GM12878 (cell line): ENCODE measurements at regions not wholly inside any gene's neighbourhood (a gene's known extent, or its start where the extent isn't known, plus 50 kb on each side); places are given as distances from the start of the nearest gene placed in this dataset.

Experiments used
- ATAC-seq: fragments of 200-7000 bp; cut with Tn5 transposase; 3 replicates; pipeline ENCODE4 v1.9.1; 2020; ENCODE audit warnings: mild to moderate bottlenecking, moderate library complexity
- BruUV-seq: library from RNA; stranded (reverse); fragments of 400-500 nt; replicated peaks from 2 replicates; lab custom pipeline; 2021; lab: Mats Ljungman, UMichigan
- CTCF ChIA-PET: fragments of 300-600 bp; sonication (Branson Sonifier 250); formaldehyde crosslinking; extraction: SDS; loops from one replicate; lab custom pipeline; 2021; ENCODE audit warnings: inconsistent platforms; lab: Yijun Ruan, JAX
- POLR2A ChIA-PET: fragments of 350-600 bp; formaldehyde crosslinking; extraction: SDS; loops from one replicate; lab custom pipeline; 2021; ENCODE audit warnings: inconsistent platforms; lab: Charles Lee
- RAD21 ChIA-PET: fragments of 300-600 bp; sonication (Branson Sonifier 250); formaldehyde crosslinking; loops from one replicate; lab custom pipeline; 2023; ENCODE audit warnings: antibody characterized with exemption; ENCODE audit not compliant: unreplicated experiment; lab: Charles Lee
- SMC1A ChIA-PET: fragments of 300-600 bp; sonication (Branson Sonifier 250); formaldehyde crosslinking; loops from one replicate; lab custom pipeline; 2023; ENCODE audit not compliant: unreplicated experiment, uncharacterized antibody; lab: Charles Lee
- DNase-seq: peaks from one replicate; pipeline ENCODE4 v3.0.0-alpha.2; 2011; ENCODE audit warnings: low read depth, low spot score
- FAIRE-seq: peaks from 3 replicates; lab custom pipeline; 2011; peaks lifted over from hg19 to GRCh38; lab: Jason Lieb, UNC
- H2AFZ ChIP-seq: 2 replicates; pipeline ENCODE4 v1.6.0; 2011; ENCODE audit warnings: low read depth, low read length, control low read depth; ENCODE audit not compliant: control insufficient read depth
- H3K27ac ChIP-seq: 2 replicates; pipeline ENCODE4 v1.5.1; 2011; ENCODE audit warnings: control low read depth; ENCODE audit not compliant: control insufficient read depth, insufficient read depth
- H3K27me3 ChIP-seq, 2 experiments: replicated peaks in 1 of 2; 2 replicates each; pipeline versions ENCODE4 v1.6.0 to v1.6.1; 2011; ENCODE audit warnings: low read length in 1 of 2; ENCODE audit not compliant: control insufficient read depth in 2 of 2, insufficient read depth in 2 of 2
- H3K36me3 ChIP-seq, 2 experiments: 2 replicates each; pipeline ENCODE4 v1.5.1; 2011; ENCODE audit warnings: low read length in 1 of 2; ENCODE audit not compliant: control insufficient read depth in 2 of 2, insufficient read depth in 2 of 2
- H3K4me1 ChIP-seq: 2 replicates; pipeline ENCODE4 v1.6.1; 2011; ENCODE audit warnings: mild to moderate bottlenecking, low read length, moderate library complexity, mixed read lengths; ENCODE audit not compliant: control insufficient read depth, insufficient read depth
- H3K4me2 ChIP-seq: 2 replicates; pipeline ENCODE4 v1.6.0; 2011; ENCODE audit warnings: control low read depth; ENCODE audit not compliant: control insufficient read depth, insufficient read depth
- H3K4me3 ChIP-seq: fragments of 200-600 bp; sonication (generic); 2 replicates; pipeline ENCODE4 v1.5.1; 2016
- H3K79me2 ChIP-seq: 2 replicates; pipeline ENCODE4 v1.6.0; 2011; ENCODE audit warnings: low read length; ENCODE audit not compliant: control insufficient read depth, insufficient read depth
- H3K9ac ChIP-seq: 2 replicates; pipeline ENCODE4 v1.8.0; 2011; ENCODE audit warnings: low read length, control low read depth, mixed read lengths; ENCODE audit not compliant: control insufficient read depth, insufficient read depth
- H3K9me3 ChIP-seq: replicated peaks from 3 replicates; pipeline ENCODE4 v1.5.1; 2011; ENCODE audit warnings: mild to moderate bottlenecking, low read length; ENCODE audit not compliant: control insufficient read depth, insufficient read depth
- H4K20me1 ChIP-seq: 2 replicates; pipeline ENCODE4 v1.6.0; 2011; ENCODE audit not compliant: control insufficient read depth, insufficient read depth
- BCL3 ChIP-seq: IDR thresholded peaks from 2 replicates; pipeline ENCODE4 v1.6.1; 2011; ENCODE audit warnings: borderline replicate concordance, low read depth, mild to moderate bottlenecking, moderate library complexity, low read length; ENCODE audit not compliant: insufficient read depth, poor library complexity, severe bottlenecking
- CHD2 ChIP-seq: IDR thresholded peaks from 2 replicates; pipeline ENCODE4 v1.6.1; 2011; ENCODE audit warnings: low read depth, low read length, improper control_type of control experiment, borderline replicate concordance
- EED ChIP-seq: sonication (generic); IDR thresholded peaks from 2 replicates; pipeline ENCODE4 v1.6.1; 2016; ENCODE audit warnings: antibody characterized with exemption, low read depth
- HDAC6 ChIP-seq: fragments of 200-600 bp; sonication (generic); IDR thresholded peaks from one replicate; pipeline ENCODE4 v1.8.0; 2017; ENCODE audit warnings: antibody characterized with exemption; ENCODE audit not compliant: unreplicated experiment
- MEF2A ChIP-seq: IDR thresholded peaks from 2 replicates; pipeline ENCODE4 v1.6.1; 2011; ENCODE audit warnings: low read depth, mild to moderate bottlenecking, low read length, moderate library complexity; ENCODE audit not compliant: insufficient read depth
- NFIC ChIP-seq: IDR thresholded peaks from 2 replicates; pipeline ENCODE4 v1.6.1; 2012; ENCODE audit warnings: low read depth, mild to moderate bottlenecking, inconsistent platforms, low read length, moderate library complexity
- POLR2AphosphoS5 ChIP-seq: IDR thresholded peaks from 2 replicates; pipeline ENCODE4 v1.6.1; 2011; ENCODE audit warnings: mild to moderate bottlenecking, low read length, inconsistent platforms
- REST ChIP-seq: IDR thresholded peaks from 2 replicates; pipeline ENCODE4 v1.6.1; 2012; ENCODE audit warnings: mild to moderate bottlenecking, low read depth, low read length
- SUPT20H ChIP-seq: IDR thresholded peaks from 2 replicates; pipeline ENCODE4 v1.6.1; 2011; ENCODE audit warnings: low read depth, mild to moderate bottlenecking, low read length, moderate library complexity, borderline replicate concordance; ENCODE audit not compliant: control insufficient read depth
- WGBS: methylation state at CpG from one replicate; pipeline ENCODE4 v1.1.6; 2016; ENCODE audit warnings: low lambda C conversion rate; ENCODE audit not compliant: insufficient replicate concordance, insufficient coverage; ENCODE audit errors: missing lambda C conversion rate; 5-methylcytosine and 5-hydroxymethylcytosine counted together
- in situ Hi-C: fragments of 300-500 bp; cut with MboI; formaldehyde crosslinking; loops from 9 replicates; pipeline ENCODE4 v1.14.3; 2018; ENCODE audit warnings: mixed read lengths
- intact Hi-C: fragments of 100-400 bp; cut with micrococcal nuclease; formaldehyde crosslinking; loops from one replicate; pipeline ENCODE4 v1.14.2; 2022; ENCODE audit not compliant: unreplicated experiment
- TF ChIP-seq, protein P1 (sequence below): fragments of 450-650 bp; IDR thresholded peaks from 2 replicates; pipeline ENCODE4 v1.6.1; 2017; ENCODE audit warnings: mild to moderate bottlenecking, moderate library complexity
- TF ChIP-seq, protein P2 (sequence below): fragments of 450-650 bp; IDR thresholded peaks from 2 replicates; pipeline ENCODE4 v1.6.1; 2017; ENCODE audit warnings: borderline replicate concordance

DNA sequence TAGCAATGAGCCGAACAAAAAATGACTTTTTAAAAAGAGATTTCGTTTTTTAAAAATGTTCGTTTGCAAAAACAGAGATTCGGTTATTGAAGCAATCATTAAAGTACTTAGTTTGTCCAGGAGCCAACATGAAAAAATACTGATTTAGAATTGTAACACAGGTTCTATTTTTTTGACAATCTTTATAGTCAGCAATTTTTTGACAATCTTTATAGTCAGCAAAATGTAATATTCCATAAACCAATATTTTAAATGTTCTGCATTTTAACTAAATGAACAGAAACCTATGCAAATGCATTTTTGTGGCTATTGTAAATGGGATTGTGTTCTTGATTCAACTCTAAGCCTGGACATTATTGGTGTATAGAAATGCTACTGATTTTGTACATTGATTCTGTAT is 161.8 kb downstream of the DSEL start:
- ATAC-seq = no peak

More for the DNA sequence above, 161.8 kb downstream of the DSEL start:
- FAIRE-seq (no peak), DNase-seq (no peak)
- no peaks in the 10 kb centered on the region for H4K20me1 ChIP-seq
- no peak overlapping the region for H2AFZ ChIP-seq
- SMC1A ChIA-PET = no interaction called here
- H3K4me2 ChIP-seq = no peak overlapping the region
- POLR2A ChIA-PET = no interaction called here
- no peak overlapping the region for H3K27ac ChIP-seq
- H3K9ac ChIP-seq = no peak overlapping the region
- H3K4me1 ChIP-seq = no peaks in the 10 kb centered on the region
- H3K79me2 ChIP-seq = no peaks in the 10 kb centered on the region
- CTCF ChIA-PET = no interaction called here
- no TSS peak for BruUV-seq
- no peaks in the 10 kb centered on the region for H3K36me3 ChIP-seq
- RAD21 ChIA-PET = no interaction called here
- H3K9me3 ChIP-seq = no peaks in the 10 kb centered on the region
- in situ Hi-C loops = no loop called here
- intact Hi-C loops = no loop called here
- TF ChIP-seq POLR2AphosphoS5 (no peak), CHD2 (no peak), NFIC (no peak), MEF2A (no peak), BCL3 (no peak), REST (no peak), EED (no peak), HDAC6 (no peak), SUPT20H (no peak)
- TF ChIP-seq, protein P1, sequence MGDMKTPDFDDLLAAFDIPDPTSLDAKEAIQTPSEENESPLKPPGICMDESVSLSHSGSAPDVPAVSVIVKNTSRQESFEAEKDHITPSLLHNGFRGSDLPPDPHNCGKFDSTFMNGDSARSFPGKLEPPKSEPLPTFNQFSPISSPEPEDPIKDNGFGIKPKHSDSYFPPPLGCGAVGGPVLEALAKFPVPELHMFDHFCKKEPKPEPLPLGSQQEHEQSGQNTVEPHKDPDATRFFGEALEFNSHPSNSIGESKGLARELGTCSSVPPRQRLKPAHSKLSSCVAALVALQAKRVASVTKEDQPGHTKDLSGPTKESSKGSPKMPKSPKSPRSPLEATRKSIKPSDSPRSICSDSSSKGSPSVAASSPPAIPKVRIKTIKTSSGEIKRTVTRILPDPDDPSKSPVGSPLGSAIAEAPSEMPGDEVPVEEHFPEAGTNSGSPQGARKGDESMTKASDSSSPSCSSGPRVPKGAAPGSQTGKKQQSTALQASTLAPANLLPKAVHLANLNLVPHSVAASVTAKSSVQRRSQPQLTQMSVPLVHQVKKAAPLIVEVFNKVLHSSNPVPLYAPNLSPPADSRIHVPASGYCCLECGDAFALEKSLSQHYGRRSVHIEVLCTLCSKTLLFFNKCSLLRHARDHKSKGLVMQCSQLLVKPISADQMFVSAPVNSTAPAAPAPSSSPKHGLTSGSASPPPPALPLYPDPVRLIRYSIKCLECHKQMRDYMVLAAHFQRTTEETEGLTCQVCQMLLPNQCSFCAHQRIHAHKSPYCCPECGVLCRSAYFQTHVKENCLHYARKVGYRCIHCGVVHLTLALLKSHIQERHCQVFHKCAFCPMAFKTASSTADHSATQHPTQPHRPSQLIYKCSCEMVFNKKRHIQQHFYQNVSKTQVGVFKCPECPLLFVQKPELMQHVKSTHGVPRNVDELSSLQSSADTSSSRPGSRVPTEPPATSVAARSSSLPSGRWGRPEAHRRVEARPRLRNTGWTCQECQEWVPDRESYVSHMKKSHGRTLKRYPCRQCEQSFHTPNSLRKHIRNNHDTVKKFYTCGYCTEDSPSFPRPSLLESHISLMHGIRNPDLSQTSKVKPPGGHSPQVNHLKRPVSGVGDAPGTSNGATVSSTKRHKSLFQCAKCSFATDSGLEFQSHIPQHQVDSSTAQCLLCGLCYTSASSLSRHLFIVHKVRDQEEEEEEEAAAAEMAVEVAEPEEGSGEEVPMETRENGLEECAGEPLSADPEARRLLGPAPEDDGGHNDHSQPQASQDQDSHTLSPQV = no peak
- TF ChIP-seq, protein P2, sequence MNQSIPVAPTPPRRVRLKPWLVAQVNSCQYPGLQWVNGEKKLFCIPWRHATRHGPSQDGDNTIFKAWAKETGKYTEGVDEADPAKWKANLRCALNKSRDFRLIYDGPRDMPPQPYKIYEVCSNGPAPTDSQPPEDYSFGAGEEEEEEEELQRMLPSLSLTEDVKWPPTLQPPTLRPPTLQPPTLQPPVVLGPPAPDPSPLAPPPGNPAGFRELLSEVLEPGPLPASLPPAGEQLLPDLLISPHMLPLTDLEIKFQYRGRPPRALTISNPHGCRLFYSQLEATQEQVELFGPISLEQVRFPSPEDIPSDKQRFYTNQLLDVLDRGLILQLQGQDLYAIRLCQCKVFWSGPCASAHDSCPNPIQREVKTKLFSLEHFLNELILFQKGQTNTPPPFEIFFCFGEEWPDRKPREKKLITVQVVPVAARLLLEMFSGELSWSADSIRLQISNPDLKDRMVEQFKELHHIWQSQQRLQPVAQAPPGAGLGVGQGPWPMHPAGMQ = no peak
- TF ChIP-seq, all 136 proteins: peak for 0
- Histone ChIP-seq H3K4me3 (no peak overlapping the region), H3K27me3 (no peaks in the 10 kb centered on the region; a peak in 1 of 4 replicates)
- 40% methylated on average over 4 of the region's 4 CpGs for WGBS
